COLO668 (cell line): ENCODE measurements at regions not wholly inside any gene's neighbourhood (a gene's known extent, or its start where the extent isn't known, plus 50 kb on each side); places are given as distances from the start of the nearest gene placed in this dataset.
A peak's percentile ranks its signal among the peaks of the same experiment; 100 is the strongest.

Experiments used
- DNase-seq: peaks from one replicate; lab custom pipeline; 2025; ENCODE audit not compliant: unreplicated experiment; lab: John Stamatoyannopoulos, UW

GRCh38 chr2:64220894-64221617 is 76.8 kb upstream of the PELI1 start:
- no peak for DNase-seq

GRCh38 chr2:64221935-64222334 is 77.7 kb upstream of the PELI1 start:
- no peak for DNase-seq

GRCh38 chr2:64222351-64222750 is 78.1 kb upstream of the PELI1 start:
- DNase-seq, result no peak

GRCh38 chr2:64223055-64223454 is 78.8 kb upstream of the PELI1 start:
- DNase-seq, result no peak

GRCh38 chr2:64225491-64225890 is 81.3 kb upstream of the PELI1 start:
- DNase-seq, result no peak

GRCh38 chr2:64226611-64227010 is 82.4 kb upstream of the PELI1 start:
- no peak for DNase-seq

- DNase-seq, result no peak
These were observed 83.4 kb upstream of the PELI1 start for GRCh38 chr2:64227603-64228125.

- DNase-seq, result peak; percentile 88
These were observed 84.0 kb upstream of the PELI1 start for GRCh38 chr2:64228126-64228678.

GRCh38 chr2:64228918-64229317 is 84.7 kb upstream of the PELI1 start:
- DNase-seq, result no peak

GRCh38 chr2:64230540-64230939 is 86.3 kb upstream of the PELI1 start:
- no peak for DNase-seq

GRCh38 chr2:64232266-64232665 is 88.0 kb upstream of the PELI1 start:
- no peak for DNase-seq

- DNase-seq, result no peak
These were observed 89.2 kb upstream of the PELI1 start for GRCh38 chr2:64233376-64233922.

- no peak for DNase-seq
These were observed 89.9 kb upstream of the PELI1 start for GRCh38 chr2:64234150-64234549.

- DNase-seq, result no peak
These were observed 90.6 kb upstream of the PELI1 start for GRCh38 chr2:64234785-64235184.

- no peak for DNase-seq
These were observed 93.0 kb upstream of the PELI1 start for GRCh38 chr2:64237266-64237665.

- DNase-seq, result no peak
These were observed 94.6 kb upstream of the PELI1 start for GRCh38 chr2:64238799-64239198.

- no peak for DNase-seq
These were observed 99.1 kb upstream of the PELI1 start for GRCh38 chr2:64243081-64244036.

GRCh38 chr2:64244037-64244416 is 99.8 kb upstream of the PELI1 start:
- no peak for DNase-seq

GRCh38 chr2:64245631-64246030 is 101.4 kb upstream of the PELI1 start:
- no peak for DNase-seq

GRCh38 chr2:64246962-64247361 is 102.7 kb upstream of the PELI1 start:
- DNase-seq, result no peak

GRCh38 chr2:64249426-64249825 is 105.2 kb upstream of the PELI1 start:
- DNase-seq, result no peak
